Esophagus squamous epithelium (tissue), 5 donors: ENCODE measurements at regions not wholly inside any gene's neighbourhood (a gene's known extent, or its start where the extent isn't known, plus 50 kb on each side); places are given as distances from the start of the nearest gene placed in this dataset.

ENCODE experiments used
- DNase-seq: peaks from one replicate; lab custom pipeline; 2025; lab: John Stamatoyannopoulos, UW
- H3K27ac ChIP-seq, 4 donors: fragments of 200-600 bp; sonication (generic); one replicate each; pipeline ENCODE4 v1.5.1; 2016 to 2019; ENCODE audit warnings: mild to moderate bottlenecking in 1 of 4
- H3K27me3 ChIP-seq, 4 donors: fragments of 200-600 bp; sonication (generic); 1 replicate in 3 of 4; 2 replicates in 1 of 4; pipeline versions ENCODE4 v1.5.1 to v1.6.0; 2017 to 2021; ENCODE audit warnings: antibody characterized with exemption in 1 of 4
- H3K36me3 ChIP-seq, 3 donors: fragments of 200-600 bp; sonication (generic); one replicate each; pipeline ENCODE4 v1.5.1; 2016 to 2019
- H3K4me1 ChIP-seq, 3 donors: fragments of 200-600 bp; sonication (generic); one replicate each; pipeline ENCODE4 v1.5.1; 2017 to 2019
- H3K4me3 ChIP-seq, 4 donors: fragments of 200-600 bp; sonication (generic); 1 replicate in 3 of 4; 2 replicates in 1 of 4; pipeline ENCODE4 v1.5.1; 2016 to 2019; ENCODE audit warnings: mild to moderate bottlenecking in 2 of 4, moderate library complexity in 1 of 4
- H3K9me3 ChIP-seq, 3 donors: fragments of 200-600 bp; sonication (generic); one replicate each; pipeline ENCODE4 v1.5.1; 2016 to 2019
- POLR2A ChIP-seq, 4 donors: fragments of 450-650 bp; IDR thresholded peaks; one replicate each; pipeline ENCODE4 v1.6.1; 2017; ENCODE audit warnings: antibody characterized with exemption in 4 of 4, mild to moderate bottlenecking in 4 of 4, moderate library complexity in 3 of 4
- WGBS, 2 donors: methylation state at CpG; one replicate each; pipeline ENCODE4 v1.1.5; 2018; 5-methylcytosine and 5-hydroxymethylcytosine counted together
- intact Hi-C: fragments of 100-400 bp; cut with DNase I; formaldehyde crosslinking; loops from one replicate; pipeline ENCODE4 v1.15.0; 2022
- TF ChIP-seq, protein P1 (sequence below), 6 experiments: fragments of 450-650 bp in 4 of 6; fragments of 200-600 bp in 2 of 6; sonication (generic) in 2 of 6; IDR thresholded peaks; one replicate each; pipeline ENCODE4 v1.5.1; 2016 to 2019; ENCODE audit warnings: antibody characterized with exemption in 6 of 6, mild to moderate bottlenecking in 4 of 6, moderate library complexity in 4 of 6
- donor health status: DM: yes; HTN: yes; CAD: no.

DNA sequence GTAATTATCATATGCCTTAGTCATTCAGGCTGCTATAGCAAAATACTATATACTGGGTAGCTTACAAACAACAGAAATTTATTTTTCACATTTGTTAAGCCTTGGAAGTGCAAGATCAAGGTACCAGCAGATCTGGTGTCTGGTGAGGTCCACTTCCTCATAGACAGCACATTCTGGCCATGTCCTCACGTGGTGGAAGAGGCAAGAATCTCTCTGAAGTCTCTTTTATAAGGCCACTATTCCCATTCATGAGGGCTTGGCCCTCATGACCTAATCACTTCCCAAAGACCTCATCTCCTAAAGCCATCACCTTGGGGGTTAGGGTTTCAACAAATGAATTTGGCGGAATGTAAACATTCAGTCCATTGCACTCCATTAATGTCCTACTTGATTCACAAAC lies 137.5 kb upstream of the C1GALT1 start:
- no peak for TF ChIP-seq POLR2A (IDR thresholded peaks at IDR 0.05)
- TF ChIP-seq, protein P1, sequence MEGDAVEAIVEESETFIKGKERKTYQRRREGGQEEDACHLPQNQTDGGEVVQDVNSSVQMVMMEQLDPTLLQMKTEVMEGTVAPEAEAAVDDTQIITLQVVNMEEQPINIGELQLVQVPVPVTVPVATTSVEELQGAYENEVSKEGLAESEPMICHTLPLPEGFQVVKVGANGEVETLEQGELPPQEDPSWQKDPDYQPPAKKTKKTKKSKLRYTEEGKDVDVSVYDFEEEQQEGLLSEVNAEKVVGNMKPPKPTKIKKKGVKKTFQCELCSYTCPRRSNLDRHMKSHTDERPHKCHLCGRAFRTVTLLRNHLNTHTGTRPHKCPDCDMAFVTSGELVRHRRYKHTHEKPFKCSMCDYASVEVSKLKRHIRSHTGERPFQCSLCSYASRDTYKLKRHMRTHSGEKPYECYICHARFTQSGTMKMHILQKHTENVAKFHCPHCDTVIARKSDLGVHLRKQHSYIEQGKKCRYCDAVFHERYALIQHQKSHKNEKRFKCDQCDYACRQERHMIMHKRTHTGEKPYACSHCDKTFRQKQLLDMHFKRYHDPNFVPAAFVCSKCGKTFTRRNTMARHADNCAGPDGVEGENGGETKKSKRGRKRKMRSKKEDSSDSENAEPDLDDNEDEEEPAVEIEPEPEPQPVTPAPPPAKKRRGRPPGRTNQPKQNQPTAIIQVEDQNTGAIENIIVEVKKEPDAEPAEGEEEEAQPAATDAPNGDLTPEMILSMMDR (IDR thresholded peaks at IDR 0.05) = no peak
- Histone ChIP-seq H3K9me3 (no peaks in the 10 kb centered on the region), H3K4me3 (no peak overlapping the region), H3K36me3 (no peaks in the 10 kb centered on the region), H3K4me1 (no peaks in the 10 kb centered on the region), H3K27ac (no peak overlapping the region), H3K27me3 (no peaks in the 10 kb centered on the region)
- 56 to 63% methylated on average over 2 of the region's 2 CpGs for WGBS, 2 donors
- intact Hi-C loops = no loop called here
- no peak for DNase-seq

DNA sequence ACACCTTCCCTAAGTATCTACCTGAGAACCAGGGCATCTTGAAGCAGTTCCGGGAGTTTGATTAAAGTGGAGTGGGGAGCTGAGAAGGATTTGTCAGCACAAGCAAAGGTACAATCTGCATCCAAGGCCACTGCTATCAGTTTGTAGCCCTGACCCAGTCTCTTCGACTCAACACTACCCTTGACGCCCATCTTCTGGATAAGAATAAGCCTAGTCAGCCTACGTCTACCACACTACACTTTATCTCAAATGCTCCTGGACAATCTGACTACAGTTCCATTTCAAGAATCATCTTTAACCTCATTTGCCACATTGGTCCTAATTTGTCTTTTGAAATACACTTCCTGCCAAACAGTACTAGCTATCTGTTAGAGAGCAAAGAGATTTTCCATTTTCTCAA lies 134.1 kb upstream of the C1GALT1 start:
- no peak overlapping the region for H3K27ac ChIP-seq
- no peaks in the 10 kb centered on the region for H3K27me3 ChIP-seq
- TF ChIP-seq, protein P1 (IDR thresholded peaks at IDR 0.05) = no peak
- no peak for TF ChIP-seq POLR2A (IDR thresholded peaks at IDR 0.05)
- intact Hi-C loops = no loop called here
- H3K36me3 ChIP-seq = no peaks in the 10 kb centered on the region
- no peak for DNase-seq
- no peaks in the 10 kb centered on the region for H3K9me3 ChIP-seq
- H3K4me1 ChIP-seq = no peaks in the 10 kb centered on the region
- WGBS, 2 donors = 89 to 97% methylated on average over 3 to 4 of the region's 4 CpGs
- H3K4me3 ChIP-seq = no peak overlapping the region

DNA sequence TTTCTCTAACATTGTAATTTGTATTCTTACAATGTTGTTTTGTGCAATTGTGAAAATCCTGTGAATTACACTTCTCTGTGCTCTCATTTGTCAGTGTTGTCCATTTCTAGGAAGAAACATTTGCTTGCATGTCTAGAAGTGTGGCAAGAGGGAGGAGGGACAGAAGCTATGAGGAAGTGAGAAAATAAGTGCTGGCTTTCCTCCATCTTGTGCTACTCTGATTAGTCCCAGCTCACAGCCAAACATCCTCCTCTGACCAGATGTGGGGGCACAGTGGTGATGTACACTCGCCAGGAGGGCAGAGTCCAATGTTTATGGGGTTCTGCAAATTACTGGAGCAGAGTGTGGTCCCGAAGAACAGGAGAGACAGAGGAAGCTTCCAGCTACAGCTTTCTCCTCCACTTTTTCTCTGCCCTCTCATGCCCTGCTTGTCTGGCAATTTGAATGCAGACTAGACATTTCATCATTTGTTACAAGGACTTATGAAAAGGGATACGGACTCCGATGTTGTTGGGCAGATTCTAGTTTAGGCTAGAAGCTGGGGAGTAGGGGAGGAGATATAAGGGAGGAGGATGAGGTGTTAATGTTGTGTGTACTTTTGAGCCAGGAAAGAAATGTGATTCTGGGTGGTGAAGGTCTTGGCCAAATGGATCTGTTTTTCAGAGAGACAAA lies 131.0 kb upstream of the C1GALT1 start:
- intact Hi-C loops = no loop called here
- DNase-seq = no peak
- WGBS, 2 donors = 64 to 68% methylated on average over 4 of the region's 4 CpGs
- Histone ChIP-seq H3K4me3 (no peak overlapping the region), H3K36me3 (no peaks in the 10 kb centered on the region), H3K27me3 (no peaks in the 10 kb centered on the region), H3K27ac (no peak overlapping the region), H3K9me3 (no peaks in the 10 kb centered on the region), H3K4me1 (no peaks in the 10 kb centered on the region)
- no peak for TF ChIP-seq POLR2A (IDR thresholded peaks at IDR 0.05)
- TF ChIP-seq, protein P1 (IDR thresholded peaks at IDR 0.05) = no peak

DNA sequence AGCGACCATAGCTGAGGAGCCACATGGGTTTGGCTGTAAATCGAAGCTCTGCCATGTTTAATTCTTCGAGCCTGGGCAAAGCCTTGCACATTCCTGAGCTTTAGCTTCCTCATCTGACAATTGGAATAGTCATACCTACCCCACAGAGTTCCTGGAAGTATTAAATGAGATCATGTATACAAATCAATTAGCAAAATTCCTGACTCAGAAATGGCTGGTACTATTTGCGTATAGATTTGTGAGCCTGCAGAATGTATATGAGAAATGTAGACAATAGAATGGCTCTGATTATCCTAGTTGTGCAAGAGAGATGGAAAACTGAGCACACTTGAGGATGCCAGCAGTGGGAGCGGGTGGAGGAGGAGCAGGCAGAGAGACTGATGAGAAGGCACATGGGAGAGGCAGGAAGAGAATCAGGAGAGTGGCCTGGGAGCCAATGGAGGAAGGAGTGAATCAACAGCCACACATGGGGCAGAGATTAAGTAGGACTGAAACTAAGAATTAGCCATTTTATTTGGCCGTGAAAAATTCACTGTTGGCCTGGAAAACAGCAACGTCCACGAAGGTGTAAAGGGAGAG lies 128.0 kb upstream of the C1GALT1 start:
- no peak overlapping the region for H3K27ac ChIP-seq
- H3K36me3 ChIP-seq = no peaks in the 10 kb centered on the region
- peaks cover 0 to 5% (median 0%) of the 10 kb centered on the region in 4 donors for H3K27me3 ChIP-seq
- no peak for DNase-seq
- no peak for TF ChIP-seq POLR2A (IDR thresholded peaks at IDR 0.05)
- TF ChIP-seq, protein P1 (IDR thresholded peaks at IDR 0.05) = no peak
- no peaks in the 10 kb centered on the region for H3K4me1 ChIP-seq
- H3K4me3 ChIP-seq = no peak overlapping the region
- WGBS, 2 donors = 53 to 72% methylated on average over 8 of the region's 8 CpGs
- H3K9me3 ChIP-seq = no peaks in the 10 kb centered on the region
- intact Hi-C loops = no loop called here

DNA sequence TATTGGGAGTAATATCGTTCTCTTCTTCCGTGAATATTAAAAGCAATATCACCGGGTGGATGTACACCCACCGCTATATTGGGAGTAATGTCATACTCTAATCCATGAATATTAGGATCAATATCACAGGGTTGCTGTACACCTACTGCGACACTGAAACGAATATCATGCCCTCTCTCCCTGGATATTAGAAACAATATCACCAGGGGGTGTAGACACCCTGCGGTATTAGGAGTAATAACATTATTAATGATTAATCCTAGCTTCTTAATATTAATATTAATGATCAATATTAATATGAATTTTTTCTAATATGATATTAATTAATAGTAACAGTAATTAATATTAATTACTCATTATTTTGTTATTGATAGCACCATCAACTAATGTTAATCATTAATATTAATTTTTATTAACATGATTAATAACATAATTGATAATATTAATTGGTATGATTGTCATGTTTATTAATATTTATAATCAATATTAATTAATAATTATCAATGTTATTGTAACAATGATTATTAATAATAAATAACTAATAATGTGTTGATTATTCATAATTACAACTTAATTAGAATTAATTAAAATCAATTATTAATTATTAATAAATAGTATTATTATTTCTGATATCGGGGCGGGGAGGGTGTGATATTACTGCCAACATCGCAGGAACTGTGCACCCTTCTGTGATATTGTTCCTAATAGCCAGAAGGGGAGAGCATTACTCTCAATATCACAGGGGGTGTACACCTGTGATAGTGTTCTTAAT lies 121.3 kb upstream of the C1GALT1 start:
- intact Hi-C loops = no loop called here
- no peaks in the 10 kb centered on the region for H3K36me3 ChIP-seq
- H3K27ac ChIP-seq = no peak overlapping the region
- TF ChIP-seq, protein P1 (IDR thresholded peaks at IDR 0.05) = no peak
- TF ChIP-seq POLR2A (IDR thresholded peaks at IDR 0.05) = no peak
- WGBS, 2 donors = 91 to 94% methylated on average over 10 of the region's 10 CpGs
- no peaks in the 10 kb centered on the region for H3K9me3 ChIP-seq
- no peak overlapping the region for H3K4me3 ChIP-seq
- H3K27me3 ChIP-seq = peaks cover 0 to 5% (median 0%) of the 10 kb centered on the region in 4 donors
- no peak for DNase-seq
- no peaks in the 10 kb centered on the region for H3K4me1 ChIP-seq
